ENCODE measurements at regions not wholly inside any gene's neighbourhood (a gene's known extent, or its start where the extent isn't known, plus 50 kb on each side); places are given as distances from the start of the nearest gene placed in this dataset.

DNA sequence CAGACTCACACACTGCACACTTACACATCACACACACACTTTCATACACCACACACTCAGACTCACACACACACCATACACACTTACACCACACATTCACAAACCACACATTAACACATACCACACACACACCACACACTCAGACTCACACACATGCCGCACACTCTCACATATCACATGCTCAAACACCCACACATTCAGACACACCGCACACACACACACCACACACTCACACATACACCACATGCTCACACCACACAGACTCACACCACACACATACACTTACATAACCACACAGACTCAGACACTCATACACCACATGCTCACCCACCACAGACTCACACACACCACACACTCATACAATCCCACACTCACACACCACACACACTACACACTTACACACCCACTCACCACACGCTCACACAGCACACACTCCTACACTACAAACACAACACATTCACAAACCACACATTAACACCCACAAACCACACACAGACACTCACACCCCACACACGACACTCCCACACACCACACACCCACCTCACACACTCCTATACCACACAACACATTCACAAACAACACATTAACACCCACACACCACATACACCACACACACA, 125.4 kb downstream of the EVX1 start:
- TF ChIP-seq CTCF (conservative IDR thresholded peaks at IDR 0.05; ENCODE audit: low read length) (no peak), EZH2phosphoT487 (IDR thresholded peaks at IDR 0.05; ENCODE audit: borderline replicate concordance, low read depth, low read length) (no peak)
